HG03045 (cell line): ENCODE measurements at regions not wholly inside any gene's neighbourhood (a gene's known extent, or its start where the extent isn't known, plus 50 kb on each side); places are given as distances from the start of the nearest gene placed in this dataset.
"Not testable (repeated sequence)": the region's sequence is repeated elsewhere in the genome, so short reads cannot be mapped to it uniquely, and the experiment has no call there.

Source experiments
- ATAC-seq: cut with Tn5 transposase; IDR thresholded peaks from one replicate; pipeline ENCODE4 v1.9.1; 2021; ENCODE audit warnings: mild to moderate bottlenecking, moderate library complexity; ENCODE audit not compliant: unreplicated experiment

DNA sequence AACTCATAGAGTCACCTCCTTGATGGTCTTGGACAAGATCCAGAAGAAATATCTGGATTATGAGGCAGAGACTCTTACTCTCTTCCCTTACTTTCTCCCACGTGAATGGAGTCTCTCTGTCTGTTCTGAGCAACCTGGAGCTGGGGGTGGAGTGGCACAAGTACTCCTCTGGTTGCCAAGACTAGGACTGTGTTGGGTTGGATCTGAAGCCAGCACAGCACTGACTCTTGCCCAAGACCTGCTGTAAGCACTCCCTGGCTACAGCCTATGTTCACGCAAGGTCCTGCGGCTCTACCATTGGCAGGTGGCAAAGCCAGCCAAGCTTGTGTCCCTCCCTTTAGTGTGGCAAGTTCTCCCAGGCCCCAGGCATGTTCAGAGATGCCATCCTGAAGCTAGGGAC is 488.2 kb upstream of the NRG3 start:
- no peak for ATAC-seq

DNA sequence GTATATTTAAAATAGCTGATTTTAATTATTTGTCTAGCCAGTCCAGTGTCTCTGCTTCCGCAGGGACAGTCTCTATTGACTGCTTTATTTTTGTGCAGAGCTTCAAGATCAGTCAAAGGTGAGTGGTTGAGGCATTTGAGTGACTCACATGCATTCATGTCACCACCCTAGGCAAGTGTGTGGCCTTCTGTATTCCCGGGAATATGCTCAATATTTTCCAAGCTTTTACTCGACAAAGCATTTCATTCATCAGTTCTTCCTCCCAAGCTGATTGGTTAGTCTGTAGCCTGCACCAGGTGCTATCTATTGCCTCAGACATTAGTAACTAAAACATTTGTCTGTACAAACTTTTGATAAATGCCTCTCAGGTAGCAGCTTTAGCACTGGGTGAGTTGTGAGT is 471.5 kb upstream of the NRG3 start:
- ATAC-seq, result no peak

DNA sequence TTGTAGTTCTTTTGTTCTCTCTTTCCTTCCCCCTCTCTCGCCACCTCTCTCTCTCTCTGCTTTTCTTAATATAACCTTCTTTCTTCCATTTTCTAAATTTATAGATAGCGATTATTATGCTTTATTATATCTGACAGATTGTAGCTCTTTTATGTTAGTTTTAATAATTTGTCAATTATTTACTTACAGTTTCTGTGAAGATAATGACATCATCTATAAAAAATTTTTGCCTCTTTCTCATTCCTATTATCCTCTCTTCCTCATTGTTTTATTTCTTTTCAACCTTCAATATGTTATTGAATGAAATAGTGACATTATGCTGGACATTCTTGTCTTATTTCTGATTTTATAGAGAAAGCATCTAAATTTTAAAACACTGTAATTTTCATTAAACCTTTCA is 469.6 kb upstream of the NRG3 start:
- ATAC-seq, result no peak

DNA sequence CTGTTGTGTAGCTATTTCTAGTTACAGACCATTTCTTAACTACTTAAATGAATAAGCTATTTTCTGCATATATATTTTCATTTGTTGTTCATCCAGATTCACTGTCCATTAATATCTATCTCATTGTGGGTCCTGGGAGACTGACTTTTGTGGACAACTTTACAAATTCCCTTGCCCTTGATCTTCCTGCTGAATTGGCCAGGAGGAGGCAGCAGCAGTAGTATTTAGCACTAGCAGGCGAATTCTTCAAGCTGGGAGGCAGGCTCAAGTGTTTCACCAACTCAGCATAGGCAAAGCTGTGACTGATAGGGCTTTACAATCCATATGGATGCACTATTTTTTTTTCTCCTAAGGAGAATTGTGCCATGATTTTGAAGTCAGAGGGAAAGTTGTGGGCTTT is 461.0 kb upstream of the NRG3 start:
- no peak for ATAC-seq

DNA sequence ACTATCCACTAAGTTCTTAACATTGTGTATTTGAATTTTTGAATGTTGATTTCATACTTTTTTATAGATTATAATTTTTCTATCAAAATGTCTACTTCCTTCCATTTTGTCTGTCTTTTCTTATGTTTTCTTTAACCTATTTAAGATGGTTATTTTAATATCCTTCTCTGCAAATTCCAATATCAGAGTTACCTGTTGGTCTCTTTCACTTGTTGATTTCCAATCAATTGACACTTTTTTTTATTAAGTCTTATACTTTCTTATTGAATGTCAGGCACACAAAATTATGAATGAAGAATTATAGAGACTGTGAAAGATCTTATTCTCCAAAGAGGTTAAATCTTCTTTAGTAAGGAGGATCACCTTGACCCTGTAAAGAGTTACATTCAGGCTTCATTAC is 448.3 kb upstream of the NRG3 start:
- ATAC-seq, result no peak

DNA sequence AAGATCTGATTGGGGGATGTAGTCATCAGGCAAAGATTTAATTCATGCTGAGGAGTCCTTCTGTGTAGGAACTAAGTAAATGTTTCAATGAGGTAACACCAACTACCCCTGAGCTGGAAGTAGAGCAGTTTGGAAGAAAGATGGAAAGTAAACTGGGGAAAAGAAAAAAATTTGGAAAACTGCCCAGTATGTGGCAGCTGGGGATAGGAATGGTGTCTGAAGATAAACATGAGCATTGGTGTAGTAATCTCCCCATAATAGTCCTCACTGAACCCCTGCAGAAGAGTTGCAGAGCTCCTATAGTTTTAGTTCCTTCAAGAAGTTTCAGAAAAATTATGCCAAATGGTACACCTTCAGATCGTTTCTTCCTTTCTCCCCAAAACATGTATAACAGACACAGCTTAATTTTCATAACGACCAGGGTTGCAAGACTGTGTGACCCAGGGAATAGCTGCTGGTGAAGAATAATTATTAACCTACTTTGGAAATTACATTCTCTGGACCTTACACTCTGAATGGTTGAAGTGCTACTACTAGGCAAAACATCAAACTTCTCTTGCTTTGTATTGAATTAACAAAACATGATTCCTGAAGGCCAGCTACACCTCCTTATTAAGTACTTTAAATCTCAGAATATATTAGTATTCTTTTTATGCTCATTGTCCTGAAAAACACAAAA is 446.4 kb upstream of the NRG3 start:
- ATAC-seq, result no peak

DNA sequence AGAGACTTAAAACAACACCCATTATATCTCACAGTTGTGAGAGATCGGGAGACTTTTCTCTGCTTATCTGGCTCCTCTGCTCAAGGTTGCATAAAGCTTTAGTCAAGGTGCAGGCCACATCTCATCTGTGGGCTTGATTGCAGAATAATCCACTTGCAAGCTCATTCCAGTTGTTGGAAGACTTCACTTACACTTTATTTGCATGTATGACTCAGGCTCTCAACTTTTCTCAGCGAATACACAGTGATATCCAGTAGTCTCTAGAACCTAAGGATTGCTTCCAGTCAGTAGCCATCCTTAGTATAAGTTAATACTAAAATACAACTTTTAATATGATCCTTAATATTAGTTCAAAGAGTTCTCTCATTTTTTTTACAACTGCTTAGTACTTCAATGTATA is 435.5 kb upstream of the NRG3 start:
- no peak for ATAC-seq

DNA sequence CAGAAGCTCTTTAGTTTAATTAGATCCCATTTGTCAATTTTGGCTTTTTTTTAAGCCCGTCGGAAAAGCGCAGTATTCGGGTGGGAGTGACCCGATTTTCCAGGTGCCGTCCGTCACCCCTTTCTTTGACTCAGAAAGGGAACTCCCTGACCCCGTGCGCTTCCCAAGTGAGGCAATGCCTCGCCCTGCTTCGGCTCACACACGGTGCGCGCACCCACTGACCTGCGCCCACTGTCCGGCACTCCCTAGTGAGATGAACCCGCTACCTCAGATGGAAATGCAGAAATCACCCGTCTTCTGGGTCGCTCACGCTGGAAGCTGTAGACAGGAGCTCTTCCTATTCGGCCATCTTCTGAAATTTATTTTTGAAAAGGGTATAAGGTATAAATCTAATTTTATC is 433.4 kb upstream of the NRG3 start:
- not testable (repeated sequence) for ATAC-seq

DNA sequence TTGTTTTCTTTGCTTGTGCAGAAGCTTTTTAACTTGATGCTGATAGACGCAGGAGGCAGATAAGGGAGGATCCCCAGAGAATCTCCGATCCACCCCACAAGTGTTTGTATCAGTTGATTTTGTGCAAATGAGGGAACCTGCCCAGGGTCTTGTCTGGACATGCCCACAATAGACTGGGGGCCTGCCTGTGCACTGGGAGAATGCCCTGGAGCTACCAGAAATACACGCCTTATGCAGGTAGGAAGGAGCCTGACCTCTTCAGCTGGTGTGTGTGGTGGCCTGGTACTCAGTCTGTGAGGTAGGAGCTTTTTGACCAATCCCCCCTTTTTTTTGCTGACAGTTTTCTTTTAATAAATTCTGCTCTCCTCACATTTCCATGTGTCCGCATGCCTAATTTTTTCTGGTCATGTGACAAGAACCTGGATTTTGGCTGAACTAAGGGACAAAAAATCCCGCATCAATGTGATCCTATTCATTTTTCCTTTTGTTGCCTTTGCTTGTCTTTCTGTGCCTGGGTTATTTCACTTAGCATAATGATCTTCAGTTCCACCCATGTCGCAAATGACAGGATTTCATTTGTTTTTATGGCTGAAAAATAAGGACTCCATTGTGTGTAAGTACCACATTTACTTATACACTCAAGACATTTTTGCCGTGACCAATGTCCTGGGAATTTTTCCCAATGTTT is 430.6 kb upstream of the NRG3 start:
- no peak for ATAC-seq

DNA sequence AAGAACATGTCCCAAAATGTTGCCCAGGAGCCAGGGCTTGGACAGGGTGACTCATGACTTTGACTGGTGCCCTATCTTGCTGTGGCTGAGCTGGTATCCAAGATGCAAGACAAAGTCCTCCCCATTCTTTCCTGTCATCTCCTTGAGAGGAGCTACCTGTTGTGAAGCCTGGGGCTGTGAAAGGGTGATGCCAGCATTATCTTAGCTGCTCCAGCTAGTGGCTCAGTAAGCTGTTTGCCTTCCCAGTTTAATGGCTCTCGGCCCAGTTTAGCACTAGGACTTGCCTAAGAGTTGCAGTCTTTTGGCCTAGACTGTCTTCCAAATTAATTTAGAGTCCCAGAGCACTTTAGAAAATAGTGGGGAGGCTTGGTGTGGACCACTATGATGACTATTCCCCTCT is 424.3 kb upstream of the NRG3 start:
- no peak for ATAC-seq

DNA sequence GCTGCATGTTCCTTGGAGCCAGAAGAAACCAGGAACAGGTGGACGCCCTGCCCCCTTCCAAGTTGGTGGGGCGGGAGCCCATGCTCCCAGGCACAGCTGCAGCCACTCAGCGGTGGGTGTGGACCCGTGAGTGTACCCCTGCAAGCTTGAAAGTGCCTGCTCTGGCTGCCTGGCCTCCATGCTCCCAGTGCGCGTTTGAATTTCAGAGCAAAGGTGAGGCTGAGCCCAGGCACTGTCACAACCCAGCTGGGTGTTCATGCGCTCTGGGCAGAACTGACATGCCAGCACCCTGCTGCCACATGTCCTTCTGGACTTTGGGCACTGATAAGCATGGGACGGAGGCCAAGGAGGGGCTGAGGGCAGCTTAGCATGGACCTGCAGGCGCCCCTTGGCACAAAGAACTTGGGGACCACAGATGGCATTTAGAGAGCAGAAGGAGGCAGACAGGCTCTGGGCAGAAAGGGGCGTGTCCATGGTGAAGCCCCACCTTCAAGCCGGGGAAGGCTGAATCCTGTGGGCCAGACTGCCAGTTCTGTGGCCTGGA is 402.0 kb upstream of the NRG3 start:
- ATAC-seq, result no peak

DNA sequence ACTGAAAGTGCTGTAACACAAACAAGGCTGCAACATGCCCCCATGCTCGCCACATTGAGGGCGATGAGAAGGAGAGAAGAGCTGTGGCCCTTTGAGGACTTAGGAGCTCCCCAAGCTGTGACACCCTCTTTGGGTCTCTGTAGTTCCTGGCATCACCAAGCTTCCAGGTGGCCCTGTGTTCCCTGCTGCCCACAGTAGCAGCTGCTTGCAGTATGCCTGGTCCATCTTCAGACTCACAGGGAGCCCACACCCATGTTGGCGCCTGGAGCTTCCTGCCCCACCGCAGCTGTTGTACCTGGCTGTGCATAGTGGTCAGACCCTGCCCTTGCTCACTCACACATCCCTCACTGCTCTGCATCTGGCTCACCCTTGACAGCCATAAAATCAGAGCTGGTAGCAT is 401.2 kb upstream of the NRG3 start:
- no peak for ATAC-seq

DNA sequence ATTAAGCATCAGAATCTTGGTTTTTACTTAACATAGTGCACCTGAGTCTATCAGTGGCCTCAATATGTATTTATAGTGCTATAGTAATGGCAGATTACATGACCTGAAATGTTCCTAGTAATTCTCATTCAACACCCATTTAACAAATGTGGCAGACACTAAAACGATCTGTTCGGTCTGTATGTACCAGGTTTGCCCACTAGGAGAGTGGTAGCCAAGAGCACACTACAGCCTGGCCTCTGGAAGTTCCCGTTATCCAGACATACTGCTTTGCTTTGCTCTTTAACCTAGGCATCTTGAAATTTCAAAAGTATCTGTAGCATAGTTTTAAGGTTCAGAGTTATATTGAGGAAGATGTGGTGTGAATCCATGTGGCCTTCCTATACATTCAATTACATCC is 395.7 kb upstream of the NRG3 start:
- ATAC-seq, result no peak

DNA sequence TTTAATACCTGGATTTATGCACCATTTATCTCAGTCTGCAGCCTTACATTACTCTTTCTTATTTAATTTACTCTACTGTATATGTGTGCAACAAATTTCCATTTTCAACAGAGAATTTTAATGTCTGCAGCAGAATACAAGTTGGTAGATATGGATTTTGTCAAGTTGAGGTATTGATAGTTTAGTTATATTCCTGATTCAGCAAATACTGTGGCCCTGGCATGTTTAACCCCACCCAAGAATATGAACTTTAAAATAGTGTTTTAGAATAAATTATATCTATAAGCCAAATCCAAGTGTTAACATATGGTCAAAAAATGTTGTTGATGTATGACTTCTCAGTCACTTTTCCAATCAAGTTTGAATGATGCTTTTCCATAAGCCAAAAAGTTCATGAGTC is 378.4 kb upstream of the NRG3 start:
- no peak for ATAC-seq

DNA sequence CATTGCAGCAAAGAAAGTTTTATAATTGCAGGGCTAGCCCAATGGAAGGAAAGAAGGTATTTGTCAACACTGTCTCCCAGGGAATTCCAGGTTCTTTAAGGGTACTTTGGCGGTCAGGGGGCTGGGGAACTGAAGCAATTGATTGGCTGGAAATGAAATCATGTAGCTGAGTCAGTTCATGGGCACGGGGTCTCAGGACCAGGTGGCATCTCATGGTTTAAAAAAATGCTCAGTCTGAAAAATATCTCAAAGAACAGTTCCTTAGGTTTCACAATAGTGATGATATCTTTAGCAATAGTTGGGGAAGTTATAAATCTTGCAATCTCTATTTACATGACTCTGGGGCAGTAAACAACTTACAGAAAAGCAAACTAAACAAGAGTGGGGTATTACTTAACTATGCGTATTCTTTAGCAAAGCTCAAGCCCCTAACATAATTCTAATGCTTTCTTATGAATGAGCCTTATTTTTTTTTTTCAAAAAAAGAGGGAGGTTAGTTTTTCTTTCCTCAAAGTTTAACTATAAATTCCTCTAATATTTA is 376.9 kb upstream of the NRG3 start:
- ATAC-seq, result no peak

DNA sequence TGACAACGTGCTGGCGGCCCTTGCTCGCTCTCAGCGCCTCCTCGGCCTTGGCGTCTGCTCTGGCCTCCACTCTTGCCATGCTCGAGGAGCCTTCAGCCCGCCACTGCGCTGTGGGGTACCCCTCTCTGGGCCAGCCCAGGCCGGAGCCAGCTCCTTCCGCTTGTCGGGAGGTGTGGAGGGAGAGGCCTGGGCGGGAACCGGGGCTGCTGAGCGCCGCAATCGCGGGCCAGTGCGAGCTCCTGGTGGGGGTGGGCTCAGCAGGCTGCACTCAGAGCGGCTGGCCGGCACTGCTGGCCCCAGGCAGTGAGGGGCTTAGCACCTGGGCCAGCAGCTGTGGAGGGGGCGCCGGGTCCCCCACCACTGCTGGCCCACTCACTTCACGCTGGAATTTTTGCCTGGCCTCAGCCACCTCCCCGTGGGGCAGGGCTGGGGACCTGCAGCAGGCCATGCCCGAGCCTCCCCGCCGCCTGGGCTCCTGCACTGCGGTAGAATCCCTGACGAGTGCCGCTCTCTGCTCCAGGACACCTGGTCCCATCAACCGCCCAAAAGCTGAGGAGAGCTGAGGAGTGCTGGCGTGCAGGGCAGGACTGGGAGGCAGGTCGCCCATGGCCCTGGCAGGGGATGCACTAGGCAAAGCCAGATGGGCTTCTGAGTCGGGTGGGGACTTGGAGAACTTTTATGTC is 372.2 kb upstream of the NRG3 start:
- ATAC-seq, result no peak

DNA sequence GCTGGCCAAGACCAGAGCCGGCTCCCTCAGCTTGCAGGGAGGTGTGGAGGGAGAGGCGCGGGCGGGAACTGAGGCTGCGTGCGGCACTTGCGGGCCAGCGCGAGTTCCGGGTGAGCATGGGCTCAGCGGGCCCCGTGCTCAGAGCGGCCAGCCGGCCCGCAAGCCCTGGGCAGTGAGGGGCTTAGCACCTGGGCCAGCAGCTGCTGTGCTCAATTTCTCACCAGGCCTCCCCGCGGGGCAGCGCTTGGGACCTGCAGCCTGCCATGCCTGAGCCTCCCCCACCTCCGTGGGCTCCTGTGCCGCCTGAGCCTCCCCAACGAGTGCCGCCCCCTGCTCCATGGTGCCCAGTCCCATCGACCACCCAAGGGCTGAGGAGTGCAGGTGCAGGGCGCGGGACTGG is 369.2 kb upstream of the NRG3 start:
- ATAC-seq, result not testable (repeated sequence)

DNA sequence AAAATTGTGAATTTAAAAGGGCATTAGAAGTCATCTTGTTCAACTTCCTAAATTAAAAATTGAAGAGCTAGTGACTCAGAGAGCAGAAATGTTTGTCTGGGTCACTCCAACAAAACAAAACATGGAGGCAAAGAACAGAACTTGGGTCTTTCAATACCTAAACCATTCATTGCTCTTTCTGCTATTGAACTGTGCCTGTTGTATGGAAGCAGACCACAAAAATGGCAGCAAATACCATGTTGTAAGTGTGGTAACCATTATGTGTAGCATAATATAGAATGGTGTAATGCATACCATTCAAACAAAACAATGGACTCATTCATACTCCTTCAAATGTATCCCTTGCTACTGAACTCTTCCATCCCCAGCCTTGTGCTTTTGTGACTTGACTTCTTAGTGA is 360.2 kb upstream of the NRG3 start:
- ATAC-seq, result no peak

DNA sequence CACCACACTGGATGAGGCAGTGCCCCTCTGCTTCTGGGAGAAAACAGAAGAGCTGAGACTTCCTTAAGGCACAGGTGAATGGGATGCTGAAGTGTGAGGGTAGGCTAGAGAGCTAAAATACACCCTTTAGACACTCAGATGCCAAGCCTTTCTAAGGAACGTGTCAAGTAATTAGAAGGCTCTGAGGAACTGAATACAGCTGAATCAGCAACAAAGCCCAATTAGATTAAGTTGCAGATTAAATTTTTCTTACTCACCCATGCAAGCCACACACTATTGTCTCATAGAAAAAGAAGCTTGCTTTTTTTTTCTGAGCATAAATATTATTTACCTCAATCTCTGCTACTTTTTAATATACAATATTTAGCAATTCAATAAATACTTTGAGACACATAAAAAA is 354.3 kb upstream of the NRG3 start:
- ATAC-seq, result no peak

DNA sequence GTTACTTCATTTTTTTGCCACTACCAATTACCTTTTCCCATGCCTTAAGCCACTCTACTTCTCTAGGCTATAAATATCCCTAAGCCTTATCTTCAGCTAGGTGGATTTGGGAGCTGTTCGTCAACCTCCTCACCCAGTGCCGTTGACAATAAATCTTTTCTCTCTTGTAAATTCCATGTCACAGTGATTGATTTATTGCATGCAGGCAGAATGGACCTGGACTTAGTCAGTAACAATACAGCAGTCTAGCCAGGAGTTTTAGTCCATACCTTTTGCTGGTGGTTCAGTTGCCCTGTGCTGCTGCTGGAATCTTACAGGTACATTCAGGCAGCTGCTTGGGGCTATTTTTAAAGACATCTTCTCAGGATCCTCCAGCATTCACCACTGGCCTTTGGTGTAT is 350.5 kb upstream of the NRG3 start:
- no peak for ATAC-seq

DNA sequence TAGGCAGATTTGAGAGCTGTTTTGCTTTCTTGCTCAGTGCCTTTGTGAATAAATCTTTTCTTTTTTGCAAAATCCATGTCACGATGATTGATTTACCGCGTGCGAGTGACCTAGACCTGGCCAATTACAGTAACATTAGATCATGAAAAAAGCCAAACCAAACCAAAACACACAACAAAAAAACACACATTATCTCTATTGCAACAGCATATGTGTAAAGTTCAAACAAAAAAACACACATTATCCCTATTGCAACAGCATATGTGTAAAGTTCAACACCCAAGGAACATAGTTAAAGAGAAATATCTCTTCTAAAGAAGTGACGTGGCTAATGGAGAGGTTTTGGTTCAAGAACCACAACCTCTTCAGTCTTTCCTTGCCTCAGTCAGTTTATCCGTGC is 342.6 kb upstream of the NRG3 start:
- no peak for ATAC-seq

DNA sequence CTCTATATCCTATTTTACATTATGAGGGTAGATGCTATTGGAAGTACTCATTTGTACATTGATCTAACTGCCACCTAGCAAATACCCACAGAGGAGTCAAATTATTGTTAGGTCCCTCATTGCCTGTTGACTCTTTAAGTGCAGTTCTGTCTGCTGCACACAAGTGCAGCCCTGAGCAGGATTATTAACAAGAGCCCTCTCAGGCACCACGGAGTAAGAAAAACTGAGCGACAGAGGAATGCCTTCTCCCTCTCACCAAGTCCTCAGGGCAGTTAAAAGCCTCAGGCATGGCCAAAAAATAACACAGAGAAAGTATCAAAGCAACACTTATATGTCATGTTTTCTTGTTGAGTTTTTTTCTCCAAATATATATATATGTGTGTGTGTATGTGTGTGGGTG is 340.0 kb upstream of the NRG3 start:
- ATAC-seq, result no peak
